Endodermal cell (in vitro differentiated cells): ENCODE measurements at regions not wholly inside any gene's neighbourhood (a gene's known extent, or its start where the extent isn't known, plus 50 kb on each side); places are given as distances from the start of the nearest gene placed in this dataset.

ENCODE experiments used
- DNase-seq: peaks from one replicate; pipeline ENCODE4 v3.0.0-alpha.2; 2017
- H3K27ac ChIP-seq: 2 replicates; pipeline ENCODE4 v1.5.1; 2013; ENCODE audit warnings: mild to moderate bottlenecking, low read depth, low read length, moderate library complexity
- H3K27me3 ChIP-seq: 2 replicates; pipeline ENCODE4 v1.6.1; 2013; ENCODE audit warnings: mild to moderate bottlenecking, low read length, moderate library complexity; ENCODE audit not compliant: insufficient read depth, control insufficient read depth, poor library complexity, severe bottlenecking
- H3K36me3 ChIP-seq: 2 replicates; pipeline ENCODE4 v1.7.0; 2013; ENCODE audit warnings: mild to moderate bottlenecking, low read length, moderate library complexity; ENCODE audit not compliant: control insufficient read depth, insufficient read depth
- H3K4me1 ChIP-seq: one replicate; pipeline ENCODE4 v1.7.0; 2013; ENCODE audit warnings: low read length; ENCODE audit not compliant: control insufficient read depth, insufficient read depth
- H3K4me3 ChIP-seq: 2 replicates; pipeline ENCODE4 v1.5.1; 2013; ENCODE audit warnings: mild to moderate bottlenecking, low read length, moderate library complexity
- H3K9ac ChIP-seq: 2 replicates; pipeline ENCODE4 v1.6.1; 2013; ENCODE audit warnings: mild to moderate bottlenecking, low read length, moderate library complexity; ENCODE audit not compliant: poor library complexity, severe bottlenecking; ENCODE audit errors: extremely low read depth
- H3K9me3 ChIP-seq: 2 replicates; pipeline ENCODE4 v1.6.1; 2013; ENCODE audit warnings: mild to moderate bottlenecking, low read length, moderate library complexity; ENCODE audit not compliant: control insufficient read depth
- H3K27ac Mint-ChIP-seq: 2 replicates; pipeline ENCODE4 v1.8.0; 2020; ENCODE audit warnings: mixed read lengths
- H3K27me3 Mint-ChIP-seq: 2 replicates; pipeline ENCODE4 v1.8.0; 2021; ENCODE audit warnings: mild to moderate bottlenecking, mixed read lengths; ENCODE audit not compliant: insufficient read depth
- H3K36me3 Mint-ChIP-seq: 2 replicates; pipeline ENCODE4 v1.8.0; 2020; ENCODE audit warnings: low read depth, mixed read lengths
- H3K4me1 Mint-ChIP-seq: 2 replicates; pipeline ENCODE4 v1.8.0; 2020; ENCODE audit warnings: mixed read lengths
- H3K4me3 Mint-ChIP-seq: 2 replicates; pipeline ENCODE4 v1.8.0; 2020; ENCODE audit warnings: mild to moderate bottlenecking, moderate library complexity, mixed read lengths
- H3K9me3 Mint-ChIP-seq: 2 replicates; pipeline ENCODE4 v1.8.0; 2020; ENCODE audit warnings: mild to moderate bottlenecking, mixed read lengths
- CTCF ChIP-seq: fragments of 200-600 bp; sonication (generic); conservative IDR thresholded peaks from 2 replicates; pipeline ENCODE4 v1.5.0; 2021; ENCODE audit warnings: antibody characterized with exemption, mild to moderate bottlenecking
- WGBS, 2 experiments: methylation state at CpG; one replicate each; pipeline versions ENCODE4 v1.1.5 to v1.1.7; 2013; ENCODE audit warnings: missing lambda C conversion rate in 2 of 2, mixed read lengths in 1 of 2; ENCODE audit not compliant: insufficient coverage in 1 of 2, insufficient read length in 1 of 2; 5-methylcytosine and 5-hydroxymethylcytosine counted together

DNA sequence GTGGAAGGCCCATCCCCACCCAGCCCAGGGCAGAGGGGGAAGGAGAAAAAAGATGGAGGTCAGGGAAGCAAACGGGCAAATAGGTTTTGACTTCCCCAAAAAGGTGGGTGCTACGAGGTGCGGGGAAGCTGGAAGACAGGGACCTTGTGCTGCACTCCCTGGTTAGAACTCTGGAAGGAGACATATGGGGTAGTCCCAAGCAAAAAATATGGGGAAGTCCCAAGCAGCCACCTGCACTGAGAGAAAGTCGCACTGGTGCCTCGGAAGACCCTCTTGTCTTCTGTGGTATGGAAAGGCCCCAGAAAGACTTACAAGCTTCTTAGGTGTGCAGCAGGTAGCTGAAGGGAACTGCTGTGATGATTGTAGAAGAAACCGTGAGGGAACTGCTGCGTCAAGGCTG lies 93.8 kb upstream of the CEP85L start:
- Histone ChIP-seq H3K36me3 (no peaks in the 10 kb centered on the region), H3K4me1 (no peaks in the 10 kb centered on the region), H3K27me3 (no peaks in the 10 kb centered on the region), H3K4me3 (no peak overlapping the region), H3K9ac (no peak overlapping the region), H3K9me3 (no peaks in the 10 kb centered on the region), H3K27ac (no peak overlapping the region)
- DNase-seq = no peak
- H3K27ac Mint-ChIP-seq = no peak overlapping the region
- peaks cover 7% of the 10 kb centered on the region for H3K4me1 Mint-ChIP-seq
- no peak for TF ChIP-seq CTCF
- H3K4me3 Mint-ChIP-seq = no peak overlapping the region
- no peaks in the 10 kb centered on the region for H3K27me3 Mint-ChIP-seq
- H3K9me3 Mint-ChIP-seq = no peaks in the 10 kb centered on the region
- WGBS, 2 experiments = 94 to 100% methylated on average over 5 to 7 of the region's 7 CpGs
- no peaks in the 10 kb centered on the region for H3K36me3 Mint-ChIP-seq

GRCh38 chr6:118744261-118744941 lies 93.0 kb upstream of the CEP85L start:
- Histone ChIP-seq H3K36me3 (no peaks in the 10 kb centered on the region), H3K4me3 (no peak overlapping the region), H3K4me1 (no peaks in the 10 kb centered on the region), H3K9me3 (no peaks in the 10 kb centered on the region), H3K27me3 (no peaks in the 10 kb centered on the region), H3K9ac (no peak overlapping the region), H3K27ac (no peak overlapping the region)
- DNase-seq = no peak
- Mint-ChIP-seq H3K27ac (no peak overlapping the region), H3K4me1 (peaks cover 7% of the 10 kb centered on the region), H3K36me3 (no peaks in the 10 kb centered on the region), H3K9me3 (no peaks in the 10 kb centered on the region), H3K27me3 (no peaks in the 10 kb centered on the region), H3K4me3 (no peak overlapping the region)
- no peak for TF ChIP-seq CTCF
- WGBS, 2 experiments = 93 to 94% methylated on average over 4 to 6 of the region's 6 CpGs

DNA sequence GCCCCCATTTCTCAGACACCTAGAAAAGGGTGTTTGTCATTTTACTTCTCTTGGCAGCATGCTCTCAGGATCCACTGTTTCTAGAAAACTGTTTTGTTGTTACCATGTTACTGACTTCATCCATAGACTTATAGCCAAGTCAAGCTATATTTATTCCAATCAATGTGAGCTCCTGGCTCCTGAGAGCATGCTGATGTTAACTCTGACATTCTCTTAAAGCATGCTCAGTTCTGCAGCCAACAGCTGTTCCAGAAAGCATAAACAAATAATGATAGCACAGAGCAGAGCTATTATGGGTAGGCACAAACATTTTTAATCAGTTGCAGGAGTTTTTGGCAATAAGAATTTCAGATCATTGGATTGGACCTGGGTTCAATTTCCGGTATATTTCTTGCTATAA lies 92.4 kb upstream of the CEP85L start:
- no peaks in the 10 kb centered on the region for H3K36me3 Mint-ChIP-seq
- no peak overlapping the region for H3K27ac ChIP-seq
- H3K4me1 ChIP-seq = no peaks in the 10 kb centered on the region
- no peaks in the 10 kb centered on the region for H3K27me3 ChIP-seq
- DNase-seq = no peak
- H3K36me3 ChIP-seq = no peaks in the 10 kb centered on the region
- H3K4me3 Mint-ChIP-seq = no peak overlapping the region
- no peaks in the 10 kb centered on the region for H3K9me3 ChIP-seq
- no peak overlapping the region for H3K27ac Mint-ChIP-seq
- TF ChIP-seq CTCF = no peak
- no peaks in the 10 kb centered on the region for H3K27me3 Mint-ChIP-seq
- no peak overlapping the region for H3K9ac ChIP-seq
- no peaks in the 10 kb centered on the region for H3K9me3 Mint-ChIP-seq
- H3K4me1 Mint-ChIP-seq = peaks cover 7% of the 10 kb centered on the region
- WGBS, 2 experiments = 95% methylated on average over 1 of the region's 1 CpG; no CpG with 5 or more reads in 1 of the 2 experiments
- H3K4me3 ChIP-seq = no peak overlapping the region
